PFSK-1 (cell line): ENCODE measurements at regions not wholly inside any gene's neighbourhood (a gene's known extent, or its start where the extent isn't known, plus 50 kb on each side); places are given as distances from the start of the nearest gene placed in this dataset.

ENCODE experiments used
- POLR2AphosphoS5 ChIP-seq: IDR thresholded peaks from 2 replicates; pipeline ENCODE4 v1.6.1; 2012; ENCODE audit warnings: low read depth, mild to moderate bottlenecking, control low read depth, low read length, moderate library complexity
- REST ChIP-seq, 2 experiments: IDR thresholded peaks; 2 replicates each; pipeline versions ENCODE4 v1.6.1 to v1.8.0; 2011 to 2012; ENCODE audit warnings: low read depth in 2 of 2, low read length in 2 of 2, control low read depth in 1 of 2, inconsistent platforms in 1 of 2, mild to moderate bottlenecking in 1 of 2, moderate library complexity in 1 of 2; ENCODE audit not compliant: insufficient read depth in 1 of 2
- SIN3A ChIP-seq: IDR thresholded peaks from 2 replicates; pipeline ENCODE4 v1.6.1; 2012; ENCODE audit warnings: mild to moderate bottlenecking, low read length, moderate library complexity, borderline replicate concordance; ENCODE audit not compliant: insufficient read depth
- TAF1 ChIP-seq: IDR thresholded peaks from 2 replicates; pipeline ENCODE4 v1.6.1; 2012; ENCODE audit warnings: low read length, control low read depth, borderline replicate concordance; ENCODE audit not compliant: insufficient read depth

GRCh38 chr7:32673275-32673983 is 178.1 kb downstream of the AVL9 start:
- TF ChIP-seq TAF1 (no peak), SIN3A (no peak), REST (IDR thresholded peaks at IDR 0.05; ENCODE audit: insufficient read depth in 1 of 2, low read depth in 2 of 2, low read length in 2 of 2) (no peak), POLR2AphosphoS5 (no peak)
